ENCODE measurements at regions not wholly inside any gene's neighbourhood (a gene's known extent, or its start where the extent isn't known, plus 50 kb on each side); places are given as distances from the start of the nearest gene placed in this dataset.

DNA sequence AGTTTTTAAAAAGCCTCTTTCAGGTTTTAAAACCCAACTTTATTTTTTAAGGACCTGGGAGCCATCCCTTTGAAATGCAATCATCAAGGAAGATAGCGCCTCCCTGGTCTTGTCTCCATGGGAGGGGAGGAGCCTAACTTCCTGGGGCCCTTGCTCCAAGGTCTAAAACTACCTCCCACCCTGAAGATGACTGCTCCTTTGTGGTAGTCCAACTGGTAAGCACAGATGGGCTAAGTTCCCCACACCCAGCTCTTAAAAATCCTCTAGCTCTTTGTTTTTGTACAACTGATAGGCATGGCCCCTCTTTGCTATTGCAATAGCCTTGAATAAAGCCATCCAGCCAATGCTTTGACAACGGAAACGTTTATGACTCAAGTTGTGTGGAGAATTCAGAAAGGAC is 716.8 kb downstream of the CBLN2 start:
- TF ChIP-seq SIN3A (IDR thresholded peaks at IDR 0.05; ENCODE audit: borderline replicate concordance, insufficient read depth, low read length), result no peak
- TF ChIP-seq, protein P1, sequence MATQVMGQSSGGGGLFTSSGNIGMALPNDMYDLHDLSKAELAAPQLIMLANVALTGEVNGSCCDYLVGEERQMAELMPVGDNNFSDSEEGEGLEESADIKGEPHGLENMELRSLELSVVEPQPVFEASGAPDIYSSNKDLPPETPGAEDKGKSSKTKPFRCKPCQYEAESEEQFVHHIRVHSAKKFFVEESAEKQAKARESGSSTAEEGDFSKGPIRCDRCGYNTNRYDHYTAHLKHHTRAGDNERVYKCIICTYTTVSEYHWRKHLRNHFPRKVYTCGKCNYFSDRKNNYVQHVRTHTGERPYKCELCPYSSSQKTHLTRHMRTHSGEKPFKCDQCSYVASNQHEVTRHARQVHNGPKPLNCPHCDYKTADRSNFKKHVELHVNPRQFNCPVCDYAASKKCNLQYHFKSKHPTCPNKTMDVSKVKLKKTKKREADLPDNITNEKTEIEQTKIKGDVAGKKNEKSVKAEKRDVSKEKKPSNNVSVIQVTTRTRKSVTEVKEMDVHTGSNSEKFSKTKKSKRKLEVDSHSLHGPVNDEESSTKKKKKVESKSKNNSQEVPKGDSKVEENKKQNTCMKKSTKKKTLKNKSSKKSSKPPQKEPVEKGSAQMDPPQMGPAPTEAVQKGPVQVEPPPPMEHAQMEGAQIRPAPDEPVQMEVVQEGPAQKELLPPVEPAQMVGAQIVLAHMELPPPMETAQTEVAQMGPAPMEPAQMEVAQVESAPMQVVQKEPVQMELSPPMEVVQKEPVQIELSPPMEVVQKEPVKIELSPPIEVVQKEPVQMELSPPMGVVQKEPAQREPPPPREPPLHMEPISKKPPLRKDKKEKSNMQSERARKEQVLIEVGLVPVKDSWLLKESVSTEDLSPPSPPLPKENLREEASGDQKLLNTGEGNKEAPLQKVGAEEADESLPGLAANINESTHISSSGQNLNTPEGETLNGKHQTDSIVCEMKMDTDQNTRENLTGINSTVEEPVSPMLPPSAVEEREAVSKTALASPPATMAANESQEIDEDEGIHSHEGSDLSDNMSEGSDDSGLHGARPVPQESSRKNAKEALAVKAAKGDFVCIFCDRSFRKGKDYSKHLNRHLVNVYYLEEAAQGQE (IDR thresholded peaks at IDR 0.05; ENCODE audit: insufficient read depth in 1 of 2, low read depth in 2 of 2, low read length in 2 of 2), result no peak
- no peak for TF ChIP-seq POLR2AphosphoS5 (IDR thresholded peaks at IDR 0.05; ENCODE audit: low read depth, low read length)
- no peak for TF ChIP-seq TAF1 (IDR thresholded peaks at IDR 0.05; ENCODE audit: borderline replicate concordance, insufficient read depth, low read length)
- TF ChIP-seq FOXP2 (optimal IDR thresholded peaks at IDR 0.05; ENCODE audit: borderline replicate concordance, extremely low read depth, extremely low read length, insufficient read depth), result no peak

DNA sequence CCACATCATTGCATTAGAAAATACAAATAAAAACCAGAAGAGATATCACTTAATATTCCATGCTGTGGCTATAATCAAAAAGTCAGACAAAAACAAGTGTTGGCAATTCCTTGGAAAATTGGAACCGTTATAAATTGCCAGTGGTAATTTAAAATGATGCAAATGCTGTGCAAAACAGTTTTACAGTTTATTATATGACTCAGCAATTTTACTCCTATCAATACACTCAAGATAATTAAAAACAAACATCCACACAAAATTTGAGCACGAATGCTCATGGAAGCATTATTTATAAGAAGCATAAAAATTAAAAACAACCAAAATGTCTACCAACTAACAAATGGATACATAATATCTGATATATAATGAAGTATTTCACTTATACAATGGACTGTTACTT is 728.8 kb downstream of the CBLN2 start:
- TF ChIP-seq FOXP2 (optimal IDR thresholded peaks at IDR 0.05; ENCODE audit: borderline replicate concordance, extremely low read depth, extremely low read length, insufficient read depth) (no peak), SIN3A (IDR thresholded peaks at IDR 0.05; ENCODE audit: borderline replicate concordance, insufficient read depth, low read length) (no peak)

DNA sequence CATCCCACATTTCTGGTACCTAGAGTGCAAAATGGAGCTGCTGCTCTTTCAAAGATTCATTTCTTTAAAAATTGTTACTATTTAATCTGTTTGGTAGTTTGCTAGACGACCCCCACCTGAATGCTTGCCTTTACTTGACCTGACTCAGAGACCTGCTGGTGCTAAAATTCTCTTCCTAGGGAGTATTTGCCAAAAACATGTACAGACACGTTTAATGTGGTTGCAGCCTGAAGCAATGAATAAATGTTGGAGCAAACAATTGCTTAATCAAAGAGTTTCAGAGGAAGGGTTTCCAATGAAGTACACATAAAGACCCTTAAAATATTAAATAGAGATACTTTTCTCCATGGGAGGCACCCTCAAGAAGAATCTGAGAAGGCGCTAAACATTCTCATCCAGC is 734.4 kb downstream of the CBLN2 start:
- TF ChIP-seq SIN3A (IDR thresholded peaks at IDR 0.05; ENCODE audit: borderline replicate concordance, insufficient read depth, low read length), result no peak
- TF ChIP-seq TAF1 (IDR thresholded peaks at IDR 0.05; ENCODE audit: borderline replicate concordance, insufficient read depth, low read length), result no peak
- TF ChIP-seq FOXP2 (optimal IDR thresholded peaks at IDR 0.05; ENCODE audit: borderline replicate concordance, extremely low read depth, extremely low read length, insufficient read depth), result no peak
- TF ChIP-seq POLR2AphosphoS5 (IDR thresholded peaks at IDR 0.05; ENCODE audit: low read depth, low read length), result no peak
- TF ChIP-seq, protein P1 (IDR thresholded peaks at IDR 0.05; ENCODE audit: insufficient read depth in 1 of 2, low read depth in 2 of 2, low read length in 2 of 2), result no peak

DNA sequence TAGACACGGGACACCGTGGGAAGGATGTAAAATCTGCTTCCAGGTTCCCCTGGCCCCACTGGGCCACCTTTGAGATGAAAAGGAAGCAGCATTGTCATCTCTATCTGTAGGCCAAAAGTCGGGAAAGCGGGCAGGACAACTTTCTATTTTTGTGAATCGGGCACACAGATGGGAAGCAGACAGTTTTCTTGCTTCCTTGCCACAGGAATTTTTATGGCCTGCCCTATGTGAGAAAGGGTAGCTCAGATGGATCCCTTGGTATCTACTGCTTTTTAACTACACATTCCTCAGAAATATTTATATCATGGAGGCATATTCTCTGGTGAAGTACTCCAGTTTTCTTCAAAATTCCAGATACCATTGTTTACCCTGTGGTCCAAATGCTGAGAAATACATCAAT is 735.5 kb downstream of the CBLN2 start:
- no peak for TF ChIP-seq SIN3A (IDR thresholded peaks at IDR 0.05; ENCODE audit: borderline replicate concordance, insufficient read depth, low read length)
- TF ChIP-seq, protein P1 (IDR thresholded peaks at IDR 0.05; ENCODE audit: insufficient read depth in 1 of 2, low read depth in 2 of 2, low read length in 2 of 2), result no peak
- TF ChIP-seq POLR2AphosphoS5 (IDR thresholded peaks at IDR 0.05; ENCODE audit: low read depth, low read length), result no peak
- no peak for TF ChIP-seq TAF1 (IDR thresholded peaks at IDR 0.05; ENCODE audit: borderline replicate concordance, insufficient read depth, low read length)
- TF ChIP-seq FOXP2 (optimal IDR thresholded peaks at IDR 0.05; ENCODE audit: borderline replicate concordance, extremely low read depth, extremely low read length, insufficient read depth), result no peak

DNA sequence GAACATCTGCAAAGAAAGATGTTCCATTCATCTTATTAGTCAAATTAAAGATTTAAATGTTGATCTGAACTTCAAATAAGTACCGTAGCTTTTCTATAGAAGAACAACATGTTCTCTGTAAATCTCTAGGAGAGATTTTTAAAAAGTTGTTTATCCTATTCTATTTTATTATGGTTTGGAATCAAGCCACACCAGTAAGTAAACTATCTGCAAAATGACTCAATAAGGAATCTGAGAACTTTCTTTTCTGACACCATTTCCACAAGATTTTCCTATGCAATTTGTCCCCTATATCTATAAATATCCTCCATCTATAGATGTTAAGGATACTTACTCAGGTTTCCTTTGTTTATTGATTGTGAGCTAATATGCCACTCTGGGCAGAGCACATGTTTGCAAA is 736.6 kb downstream of the CBLN2 start:
- TF ChIP-seq, protein P1 (IDR thresholded peaks at IDR 0.05; ENCODE audit: insufficient read depth in 1 of 2, low read depth in 2 of 2, low read length in 2 of 2), result no peak
- TF ChIP-seq POLR2AphosphoS5 (IDR thresholded peaks at IDR 0.05; ENCODE audit: low read depth, low read length) (no peak), TAF1 (IDR thresholded peaks at IDR 0.05; ENCODE audit: borderline replicate concordance, insufficient read depth, low read length) (no peak), SIN3A (IDR thresholded peaks at IDR 0.05; ENCODE audit: borderline replicate concordance, insufficient read depth, low read length) (no peak), FOXP2 (optimal IDR thresholded peaks at IDR 0.05; ENCODE audit: borderline replicate concordance, extremely low read depth, extremely low read length, insufficient read depth) (no peak)

Data from PFSK-1 (cell line).